MCF 10A (cell line): ENCODE measurements at regions not wholly inside any gene's neighbourhood (a gene's known extent, or its start where the extent isn't known, plus 50 kb on each side); places are given as distances from the start of the nearest gene placed in this dataset.

Experiments used
- BruUV-seq: library from RNA; stranded (reverse); fragments of 400-500 nt; replicated peaks from 2 replicates; lab custom pipeline; 2021; lab: Mats Ljungman, UMichigan
- CTCF ChIA-PET: fragments of 300-600 bp; sonication (Branson Sonifier 250); formaldehyde crosslinking; extraction: SDS; loops from one replicate; lab custom pipeline; 2021; ENCODE audit warnings: antibody characterized with exemption, inconsistent platforms; lab: Yijun Ruan, JAX
- POLR2A ChIA-PET: fragments of 300-600, 350-650 bp; sonication (Branson Sonifier 250); formaldehyde crosslinking; extraction: SDS; loops from one replicate; lab custom pipeline; 2020; ENCODE audit warnings: antibody characterized with exemption, inconsistent platforms; lab: Yijun Ruan, JAX
- DNase-seq: peaks from one replicate; pipeline ENCODE4 v3.0.0-alpha.2; 2018; ENCODE audit not compliant: unreplicated experiment
- H3K27ac Mint-ChIP-seq: one replicate; pipeline ENCODE4 v1.8.0; 2022; ENCODE audit warnings: mild to moderate bottlenecking, low read depth, mixed read lengths; ENCODE audit not compliant: unreplicated experiment
- H3K27me3 Mint-ChIP-seq: one replicate; pipeline ENCODE4 v1.8.0; 2022; ENCODE audit warnings: mixed read lengths; ENCODE audit not compliant: insufficient read depth, unreplicated experiment
- H3K36me3 Mint-ChIP-seq: one replicate; pipeline ENCODE4 v1.8.0; 2022; ENCODE audit warnings: mild to moderate bottlenecking, moderate library complexity, mixed read lengths; ENCODE audit not compliant: insufficient read depth, unreplicated experiment
- H3K4me1 Mint-ChIP-seq: one replicate; pipeline ENCODE4 v1.8.0; 2022; ENCODE audit warnings: mixed read lengths; ENCODE audit not compliant: insufficient read depth, unreplicated experiment
- H3K4me3 Mint-ChIP-seq: one replicate; pipeline ENCODE4 v1.8.0; 2022; ENCODE audit warnings: mild to moderate bottlenecking, moderate library complexity, mixed read lengths; ENCODE audit not compliant: unreplicated experiment
- H3K9me3 Mint-ChIP-seq: one replicate; pipeline ENCODE4 v1.8.0; 2022; ENCODE audit warnings: mixed read lengths; ENCODE audit not compliant: unreplicated experiment
- CTCF ChIP-seq: fragments of 200-600 bp; IDR thresholded peaks from one replicate; pipeline ENCODE4 v1.8.0; 2022; ENCODE audit warnings: antibody characterized with exemption, mild to moderate bottlenecking; ENCODE audit not compliant: unreplicated experiment
- intact Hi-C: fragments of 100-400 bp; cut with micrococcal nuclease; formaldehyde crosslinking; loops from 2 replicates; pipeline ENCODE4 v1.14.1; 2022

- H3K27ac Mint-ChIP-seq, result no peak overlapping the region
- ChIA-PET CTCF (no interaction called here), POLR2A (no interaction called here)
- no peaks in the 10 kb centered on the region for H3K27me3 Mint-ChIP-seq
- peaks cover 6% of the 10 kb centered on the region for H3K4me1 Mint-ChIP-seq
- DNase-seq, result no peak
- no TSS peak for BruUV-seq
- no peaks in the 10 kb centered on the region for H3K36me3 Mint-ChIP-seq
- H3K9me3 Mint-ChIP-seq, result no peaks in the 10 kb centered on the region
- intact Hi-C loops, result no loop called here
- no peak overlapping the region for H3K4me3 Mint-ChIP-seq
- no peak for TF ChIP-seq CTCF
Observed at GRCh38 chr14:34257505-34257904, 204.5 kb downstream of the SPTSSA start.

GRCh38 chr14:34256223-34256622, 205.8 kb downstream of the SPTSSA start:
- BruUV-seq, result no TSS peak
- no peak overlapping the region for H3K27ac Mint-ChIP-seq
- H3K9me3 Mint-ChIP-seq, result no peaks in the 10 kb centered on the region
- no peaks in the 10 kb centered on the region for H3K27me3 Mint-ChIP-seq
- no peaks in the 10 kb centered on the region for H3K4me1 Mint-ChIP-seq
- no peak overlapping the region for H3K4me3 Mint-ChIP-seq
- intact Hi-C loops, result no loop called here
- CTCF ChIA-PET, result interaction anchor here (0.6 to 0.7 kb wide), 3 partner anchors 51 to 416 kb away, joined by 3 to 5 read pairs (median 3); no protein-coding TSS in a partner anchor
- POLR2A ChIA-PET, result no interaction called here
- no peak for TF ChIP-seq CTCF
- DNase-seq, result peak; percentile 18
- no peaks in the 10 kb centered on the region for H3K36me3 Mint-ChIP-seq

GRCh38 chr14:34254571-34254970, 207.5 kb downstream of the SPTSSA start:
- ChIA-PET POLR2A (interaction anchor here (1.3 kb wide), 1 partner anchor 8 kb away, joined by 3 read pairs; no protein-coding TSS in a partner anchor), CTCF (interaction anchor here (0.6 to 0.7 kb wide), 2 partner anchors 26 to 130 kb away, joined by 4 read pairs; no protein-coding TSS in a partner anchor)
- no peaks in the 10 kb centered on the region for H3K27me3 Mint-ChIP-seq
- BruUV-seq, result no TSS peak
- no peak for DNase-seq
- H3K4me1 Mint-ChIP-seq, result no peaks in the 10 kb centered on the region
- TF ChIP-seq CTCF, result no peak
- H3K4me3 Mint-ChIP-seq, result no peak overlapping the region
- H3K27ac Mint-ChIP-seq, result no peak overlapping the region
- intact Hi-C loops, result no loop called here
- no peaks in the 10 kb centered on the region for H3K36me3 Mint-ChIP-seq
- H3K9me3 Mint-ChIP-seq, result no peaks in the 10 kb centered on the region

DNA sequence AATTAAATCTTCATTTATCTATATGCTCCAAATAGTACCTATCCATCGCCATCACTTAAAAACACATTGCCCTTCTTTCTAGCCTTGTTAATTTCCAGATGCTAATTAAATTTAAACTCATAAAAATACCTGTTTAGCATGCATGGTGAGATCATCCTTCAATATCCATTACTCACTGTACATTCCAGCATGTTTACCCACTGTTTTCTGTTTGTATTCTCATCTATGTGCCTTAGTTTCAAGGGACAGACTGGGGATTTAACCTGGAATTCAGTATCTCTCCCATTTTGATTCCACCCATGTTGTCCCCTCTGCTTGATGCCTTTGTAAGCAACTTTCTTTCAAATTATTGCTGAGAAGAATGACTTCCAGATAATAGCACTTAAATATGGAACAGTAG, 208.0 kb downstream of the SPTSSA start:
- TF ChIP-seq CTCF, result no peak
- CTCF ChIA-PET, result interaction anchor here (0.6 to 0.7 kb wide), 2 partner anchors 26 to 130 kb away, joined by 4 read pairs; no protein-coding TSS in a partner anchor
- Mint-ChIP-seq H3K27me3 (no peaks in the 10 kb centered on the region), H3K36me3 (no peaks in the 10 kb centered on the region), H3K4me1 (no peaks in the 10 kb centered on the region), H3K27ac (no peak overlapping the region), H3K4me3 (no peak overlapping the region), H3K9me3 (no peaks in the 10 kb centered on the region)
- intact Hi-C loops, result no loop called here
- no TSS peak for BruUV-seq
- no peak for DNase-seq
- POLR2A ChIA-PET, result no interaction called here
